HepG2 (cell line): ENCODE measurements at regions not wholly inside any gene's neighbourhood (a gene's known extent, or its start where the extent isn't known, plus 50 kb on each side); places are given as distances from the start of the nearest gene placed in this dataset.

Experiments used
- ATAC-seq: fragments of 200-7000 bp; cut with Tn5 transposase; 3 replicates; pipeline ENCODE4 v1.9.1; 2020; ENCODE audit warnings: mild to moderate bottlenecking, moderate library complexity
- BruUV-seq: library from RNA; stranded (reverse); fragments of 400-500 nt; replicated peaks from 2 replicates; lab custom pipeline; 2021; lab: Mats Ljungman, UMichigan
- CTCF ChIA-PET: fragments of 300-600 bp; formaldehyde crosslinking; extraction: SDS; loops from one replicate; lab custom pipeline; 2021; ENCODE audit warnings: low total read pairs, inconsistent platforms, low intra/inter-chr PET ratio; lab: Yijun Ruan, JAX
- POLR2A ChIA-PET: fragments of 350-600 bp; sonication (Branson Sonifier 250); formaldehyde crosslinking; loops from one replicate; lab custom pipeline; 2020; ENCODE audit warnings: antibody characterized with exemption, inconsistent platforms; lab: Yijun Ruan, JAX
- DNase-seq: peaks from one replicate; pipeline ENCODE4 v3.0.0-alpha.2; 2015; ENCODE audit warnings: low spot score
- FAIRE-seq: peaks from 3 replicates; lab custom pipeline; 2011; peaks lifted over from hg19 to GRCh38; lab: Jason Lieb, UNC
- H2AFZ ChIP-seq: one replicate; pipeline ENCODE4 v1.6.1; 2011; ENCODE audit warnings: low read length, inconsistent platforms
- H3K27ac ChIP-seq: fragments of 300-600 bp; 3 replicates; pipeline ENCODE4 v1.8.0; 2011; ENCODE audit warnings: mixed run types, mild to moderate bottlenecking, mixed read lengths, low read length, inconsistent platforms; ENCODE audit not compliant: insufficient read depth; ENCODE audit errors: extremely low read length
- H3K27me3 ChIP-seq, 2 experiments: fragments of 200-600 bp in 1 of 2; 2 replicates in 1 of 2; 3 replicates in 1 of 2; pipeline versions ENCODE4 v1.6.0 to v1.8.0; 2011; ENCODE audit warnings: low read length in 2 of 2, mild to moderate bottlenecking in 2 of 2, moderate library complexity in 2 of 2, inconsistent platforms in 1 of 2; ENCODE audit not compliant: insufficient read depth in 2 of 2, control insufficient read depth in 1 of 2
- H3K36me3 ChIP-seq, 2 experiments: fragments of 200-600 bp in 1 of 2; replicated peaks in 1 of 2; 2 replicates in 1 of 2; 3 replicates in 1 of 2; pipeline versions ENCODE4 v1.5.1 to v1.8.0; 2011; ENCODE audit warnings: low read length in 2 of 2, inconsistent platforms in 1 of 2; ENCODE audit not compliant: insufficient read depth in 2 of 2, control insufficient read depth in 1 of 2
- H3K4me1 ChIP-seq: 2 replicates; pipeline ENCODE4 v1.5.1; 2012; ENCODE audit warnings: low read length, inconsistent platforms; ENCODE audit not compliant: insufficient read depth
- H3K4me2 ChIP-seq: 2 replicates; pipeline ENCODE4 v1.6.0; 2011; ENCODE audit warnings: low read depth, low read length, inconsistent platforms
- H3K4me3 ChIP-seq, 3 experiments: fragments of 200-600 bp in 1 of 3; sonication (generic), shearing (Covaris generic) in 1 of 3; replicated peaks in 1 of 3; 2 replicates each; pipeline ENCODE4 v1.5.1; 2011 to 2016; ENCODE audit warnings: low read length in 3 of 3, inconsistent platforms in 2 of 3, low read depth in 2 of 3, mild to moderate bottlenecking in 2 of 3, control low read depth in 1 of 3, mixed read lengths in 1 of 3; ENCODE audit not compliant: insufficient read depth in 1 of 3
- H3K79me2 ChIP-seq: one replicate; pipeline ENCODE4 v1.6.1; 2011; ENCODE audit warnings: low read length, inconsistent platforms; ENCODE audit not compliant: insufficient read depth
- H3K9ac ChIP-seq: 2 replicates; pipeline ENCODE4 v1.6.0; 2011; ENCODE audit warnings: mild to moderate bottlenecking, low read depth, low read length, inconsistent platforms; ENCODE audit not compliant: insufficient read depth
- H3K9me3 ChIP-seq: 2 replicates; pipeline ENCODE4 v1.5.1; 2012; ENCODE audit warnings: mild to moderate bottlenecking, low read length
- H4K20me1 ChIP-seq: 2 replicates; pipeline ENCODE4 v1.6.0; 2011; ENCODE audit warnings: inconsistent platforms, mild to moderate bottlenecking, low read length, moderate library complexity; ENCODE audit not compliant: insufficient read depth
- GABPA ChIP-seq, 2 experiments: IDR thresholded peaks; 2 replicates each; pipeline ENCODE4 v1.6.1; 2011 to 2016; ENCODE audit warnings: low read depth in 2 of 2, low read length in 1 of 2, missing biosample characterization in 1 of 2, missing genetic modification characterization in 1 of 2
- SKI ChIP-seq: fragments of 450-650 bp; IDR thresholded peaks from one replicate; pipeline ENCODE4 v1.6.1; 2018; ENCODE audit warnings: mild to moderate bottlenecking; ENCODE audit not compliant: partially characterized antibody
- SRF ChIP-seq: IDR thresholded peaks from 2 replicates; pipeline ENCODE4 v1.6.1; 2011; ENCODE audit warnings: mild to moderate bottlenecking, low read depth, low read length, moderate library complexity
- ZBTB1 ChIP-seq: sonication (generic); formaldehyde crosslinking; IDR thresholded peaks from 2 replicates; pipeline ENCODE4 v1.4.0; 2020; ENCODE audit warnings: missing genetic modification reagents, borderline replicate concordance
- ZNF670 ChIP-seq: sonication (generic); formaldehyde crosslinking; IDR thresholded peaks from 2 replicates; pipeline ENCODE4 v1.8.0; 2022; ENCODE audit warnings: mild to moderate bottlenecking, missing genetic modification reagents, borderline replicate concordance
- ZNF672 ChIP-seq: sonication (generic); formaldehyde crosslinking; IDR thresholded peaks from 2 replicates; pipeline ENCODE4 v1.8.1; 2022; ENCODE audit warnings: missing genetic modification reagents
- ZNF839 ChIP-seq: sonication (generic); formaldehyde crosslinking; IDR thresholded peaks from 2 replicates; pipeline ENCODE4 v1.4.0; 2020; ENCODE audit warnings: missing genetic modification reagents, mild to moderate bottlenecking, borderline replicate concordance
- WGBS: methylation state at CpG from one replicate; pipeline ENCODE4 v1.1.6; 2017; ENCODE audit warnings: low lambda C conversion rate; 5-methylcytosine and 5-hydroxymethylcytosine counted together
- in situ Hi-C: cut with HindIII; loops from 2 replicates; pipeline ENCODE4 v1.10.0; 2017; ENCODE audit warnings: low pct_unique_long_range_greater_than_20kb; ENCODE audit not compliant: extremely low pct_ligation_motif_present
- intact Hi-C: fragments of 100-400 bp; cut with micrococcal nuclease; formaldehyde crosslinking; loops from one replicate; pipeline ENCODE4 v1.10.0; 2022; ENCODE audit not compliant: unreplicated experiment
- TF ChIP-seq, protein P1 (sequence below): sonication (generic); formaldehyde crosslinking; IDR thresholded peaks from 2 replicates; pipeline ENCODE4 v1.5.0; 2020; ENCODE audit warnings: mild to moderate bottlenecking, missing genetic modification reagents, borderline replicate concordance
- TF ChIP-seq, protein P2 (sequence below): IDR thresholded peaks from 2 replicates; pipeline ENCODE4 v1.6.1; 2016; ENCODE audit warnings: missing compliant biosample characterization, missing genetic modification reagents, borderline replicate concordance

DNA sequence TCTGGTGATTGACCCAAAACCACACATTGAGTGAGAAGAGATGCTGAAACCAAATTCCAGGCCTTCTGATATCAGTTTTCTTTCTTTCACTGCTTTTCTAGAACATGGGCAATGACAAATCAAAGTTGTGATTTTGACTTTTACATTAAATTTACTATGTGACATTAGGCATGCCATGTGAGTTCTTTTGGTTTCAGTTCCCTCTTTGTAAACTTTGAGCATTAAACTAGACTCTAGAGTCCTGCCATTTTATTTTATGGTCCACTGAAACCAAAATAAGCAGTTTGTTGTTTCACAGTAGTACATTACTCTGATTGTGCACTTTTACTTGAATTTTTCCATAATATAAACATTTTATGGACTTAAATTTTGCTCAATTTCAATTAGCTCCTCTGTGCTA is 381.1 kb upstream of the SEMA3D start (continued):
- TF ChIP-seq, protein P1, sequence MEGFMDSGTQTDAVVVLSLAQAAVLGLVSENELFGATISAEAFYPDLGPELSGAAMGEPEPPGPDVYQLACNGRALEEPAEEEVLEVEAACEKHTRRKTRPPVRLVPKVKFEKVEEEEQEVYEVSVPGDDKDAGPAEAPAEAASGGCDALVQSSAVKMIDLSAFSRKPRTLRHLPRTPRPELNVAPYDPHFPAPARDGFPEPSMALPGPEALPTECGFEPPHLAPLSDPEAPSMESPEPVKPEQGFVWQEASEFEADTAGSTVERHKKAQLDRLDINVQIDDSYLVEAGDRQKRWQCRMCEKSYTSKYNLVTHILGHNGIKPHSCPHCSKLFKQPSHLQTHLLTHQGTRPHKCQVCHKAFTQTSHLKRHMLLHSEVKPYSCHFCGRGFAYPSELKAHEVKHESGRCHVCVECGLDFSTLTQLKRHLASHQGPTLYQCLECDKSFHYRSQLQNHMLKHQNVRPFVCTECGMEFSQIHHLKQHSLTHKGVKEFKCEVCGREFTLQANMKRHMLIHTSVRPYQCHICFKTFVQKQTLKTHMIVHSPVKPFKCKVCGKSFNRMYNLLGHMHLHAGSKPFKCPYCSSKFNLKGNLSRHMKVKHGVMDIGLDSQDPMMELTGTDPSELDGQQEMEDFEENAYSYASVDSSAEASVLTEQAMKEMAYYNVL, result no peak
- TF ChIP-seq, protein P2, sequence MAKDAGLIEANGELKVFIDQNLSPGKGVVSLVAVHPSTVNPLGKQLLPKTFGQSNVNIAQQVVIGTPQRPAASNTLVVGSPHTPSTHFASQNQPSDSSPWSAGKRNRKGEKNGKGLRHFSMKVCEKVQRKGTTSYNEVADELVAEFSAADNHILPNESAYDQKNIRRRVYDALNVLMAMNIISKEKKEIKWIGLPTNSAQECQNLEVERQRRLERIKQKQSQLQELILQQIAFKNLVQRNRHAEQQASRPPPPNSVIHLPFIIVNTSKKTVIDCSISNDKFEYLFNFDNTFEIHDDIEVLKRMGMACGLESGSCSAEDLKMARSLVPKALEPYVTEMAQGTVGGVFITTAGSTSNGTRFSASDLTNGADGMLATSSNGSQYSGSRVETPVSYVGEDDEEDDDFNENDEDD, result no peak
- TF ChIP-seq SKI (no peak), SRF (no peak)
- TF ChIP-seq, all 625 proteins: peak for 0

DNA sequence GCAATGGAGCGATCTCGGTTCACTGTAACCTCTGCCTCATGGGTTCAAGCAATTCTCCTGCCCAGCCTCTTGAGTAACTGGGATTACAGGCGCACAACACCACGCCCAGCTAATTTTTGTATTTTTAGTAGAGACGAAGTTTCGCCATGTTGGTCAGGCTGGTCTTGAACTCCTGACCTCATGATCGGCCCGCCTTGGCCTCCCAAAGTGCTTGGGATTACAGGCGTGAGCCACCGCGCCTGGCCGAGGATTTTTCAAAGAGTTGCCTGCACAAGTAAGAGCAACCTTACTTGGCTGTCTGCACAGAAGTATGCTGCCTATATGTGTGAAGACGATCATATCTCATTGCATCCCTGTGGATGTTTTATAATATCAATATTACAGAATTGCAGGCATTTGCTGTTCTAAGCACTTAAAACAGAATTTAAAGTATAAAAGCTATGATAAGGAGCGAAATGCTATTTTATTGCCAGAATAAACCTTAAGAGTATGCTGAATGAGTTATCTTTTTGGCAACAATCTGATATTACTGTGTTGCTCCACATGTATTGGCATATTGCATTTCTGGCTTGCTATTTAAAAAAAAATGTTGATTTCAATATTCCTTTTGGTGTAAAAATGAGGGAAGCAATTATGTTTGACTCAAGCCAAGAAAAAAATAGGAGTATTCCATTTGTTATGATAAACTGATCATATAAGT is 379.4 kb upstream of the SEMA3D start:
- no peaks in the 10 kb centered on the region for H3K79me2 ChIP-seq
- DNase-seq (no peak), FAIRE-seq (no peak), ATAC-seq (no peak)
- no peaks in the 10 kb centered on the region for H4K20me1 ChIP-seq
- H2AFZ ChIP-seq, result no peak overlapping the region
- no peaks in the 10 kb centered on the region for H3K27me3 ChIP-seq
- ChIA-PET CTCF (no interaction called here), POLR2A (no interaction called here)
- H3K4me3 ChIP-seq, result no peak overlapping the region
- BruUV-seq, result no TSS peak
- intact Hi-C loops (no loop called here), in situ Hi-C loops (no loop called here)
- TF ChIP-seq ZNF672 (no peak), ZNF670 (CRISPR knock-in tag) (no peak), ZBTB1 (CRISPR knock-in tag) (no peak), ZNF839 (CRISPR knock-in tag) (no peak), GABPA (IDR thresholded peaks at IDR 0.05; ENCODE audit: low read depth, low read length) (no peak), GABPA (CRISPR knock-in tag; IDR thresholded peaks at IDR 0.05; ENCODE audit: low read depth) (no peak)
- H3K4me2 ChIP-seq, result no peak overlapping the region
- H3K4me1 ChIP-seq, result no peaks in the 10 kb centered on the region
- no peaks in the 10 kb centered on the region for H3K36me3 ChIP-seq
- WGBS, result 38% methylated on average over 14 of the region's 14 CpGs
- no peaks in the 10 kb centered on the region for H3K9me3 ChIP-seq
- H3K9ac ChIP-seq, result no peak overlapping the region
- H3K27ac ChIP-seq, result no peak overlapping the region
